Calu3 (cell line): ENCODE measurements at regions not wholly inside any gene's neighbourhood (a gene's known extent, or its start where the extent isn't known, plus 50 kb on each side); places are given as distances from the start of the nearest gene placed in this dataset.
"Not testable (repeated sequence)": the region's sequence is repeated elsewhere in the genome, so short reads cannot be mapped to it uniquely, and the experiment has no call there.

Source experiments
- BruUV-seq: library from RNA; stranded (reverse); fragments of 400-500 nt; replicated peaks from 2 replicates; lab custom pipeline; 2021; lab: Mats Ljungman, UMichigan
- CTCF ChIA-PET: fragments of 300-600 bp; sonication (Branson Sonifier 250); formaldehyde crosslinking; loops from one replicate; lab custom pipeline; 2022; ENCODE audit warnings: antibody characterized with exemption; lab: Charles Lee
- DNase-seq: peaks from one replicate; pipeline ENCODE4 v3.0.0; 2022
- H3K27ac Mint-ChIP-seq: one replicate; pipeline ENCODE4 v1.8.0; 2022; ENCODE audit warnings: mixed read lengths; ENCODE audit not compliant: unreplicated experiment
- H3K27me3 Mint-ChIP-seq: one replicate; pipeline ENCODE4 v1.8.0; 2022; ENCODE audit warnings: mixed read lengths; ENCODE audit not compliant: unreplicated experiment
- H3K36me3 Mint-ChIP-seq: one replicate; pipeline ENCODE4 v1.8.0; 2022; ENCODE audit warnings: mild to moderate bottlenecking, moderate library complexity, mixed read lengths; ENCODE audit not compliant: insufficient read depth, unreplicated experiment
- H3K4me1 Mint-ChIP-seq: one replicate; pipeline ENCODE4 v1.8.0; 2022; ENCODE audit warnings: mild to moderate bottlenecking, low read depth, mixed read lengths; ENCODE audit not compliant: unreplicated experiment
- H3K4me3 Mint-ChIP-seq: one replicate; pipeline ENCODE4 v1.8.0; 2022; ENCODE audit warnings: mild to moderate bottlenecking, low read depth, moderate library complexity, mixed read lengths; ENCODE audit not compliant: unreplicated experiment
- H3K9me3 Mint-ChIP-seq: one replicate; pipeline ENCODE4 v1.8.0; 2022; ENCODE audit warnings: low read depth, mixed read lengths; ENCODE audit not compliant: unreplicated experiment
- intact Hi-C: fragments of 100-400 bp; cut with micrococcal nuclease; formaldehyde crosslinking; loops from one replicate; pipeline ENCODE4 v1.10.0; 2022; ENCODE audit not compliant: unreplicated experiment
- TF ChIP-seq, protein P1 (sequence below): fragments of 200-600 bp; IDR thresholded peaks from one replicate; pipeline ENCODE4 v1.8.0; 2022; ENCODE audit warnings: antibody characterized with exemption; ENCODE audit not compliant: unreplicated experiment

- no TSS peak for BruUV-seq
Observed at GRCh38 chr5:10102706-10103497, 146.8 kb downstream of the ATPSCKMT start.

GRCh38 chr5:10102235-10102634, 147.5 kb downstream of the ATPSCKMT start:
- H3K9me3 Mint-ChIP-seq, H3K27me3 Mint-ChIP-seq, BruUV-seq, CTCF ChIA-PET, H3K4me1 Mint-ChIP-seq, H3K36me3 Mint-ChIP-seq, intact Hi-C loops, H3K4me3 Mint-ChIP-seq, DNase-seq, H3K27ac Mint-ChIP-seq: not testable (repeated sequence)

More at GRCh38 chr5:10102706-10103497, 146.8 kb downstream of the ATPSCKMT start:
- intact Hi-C loops, result no loop called here
- H3K4me1 Mint-ChIP-seq, result no peaks in the 10 kb centered on the region
- no peak overlapping the region for H3K27ac Mint-ChIP-seq
- DNase-seq, result no peak
- no peak overlapping the region for H3K4me3 Mint-ChIP-seq
- H3K36me3 Mint-ChIP-seq, result no peaks in the 10 kb centered on the region
- peaks cover 11% of the 10 kb centered on the region for H3K27me3 Mint-ChIP-seq
- TF ChIP-seq, protein P1, sequence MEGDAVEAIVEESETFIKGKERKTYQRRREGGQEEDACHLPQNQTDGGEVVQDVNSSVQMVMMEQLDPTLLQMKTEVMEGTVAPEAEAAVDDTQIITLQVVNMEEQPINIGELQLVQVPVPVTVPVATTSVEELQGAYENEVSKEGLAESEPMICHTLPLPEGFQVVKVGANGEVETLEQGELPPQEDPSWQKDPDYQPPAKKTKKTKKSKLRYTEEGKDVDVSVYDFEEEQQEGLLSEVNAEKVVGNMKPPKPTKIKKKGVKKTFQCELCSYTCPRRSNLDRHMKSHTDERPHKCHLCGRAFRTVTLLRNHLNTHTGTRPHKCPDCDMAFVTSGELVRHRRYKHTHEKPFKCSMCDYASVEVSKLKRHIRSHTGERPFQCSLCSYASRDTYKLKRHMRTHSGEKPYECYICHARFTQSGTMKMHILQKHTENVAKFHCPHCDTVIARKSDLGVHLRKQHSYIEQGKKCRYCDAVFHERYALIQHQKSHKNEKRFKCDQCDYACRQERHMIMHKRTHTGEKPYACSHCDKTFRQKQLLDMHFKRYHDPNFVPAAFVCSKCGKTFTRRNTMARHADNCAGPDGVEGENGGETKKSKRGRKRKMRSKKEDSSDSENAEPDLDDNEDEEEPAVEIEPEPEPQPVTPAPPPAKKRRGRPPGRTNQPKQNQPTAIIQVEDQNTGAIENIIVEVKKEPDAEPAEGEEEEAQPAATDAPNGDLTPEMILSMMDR, result no peak
- CTCF ChIA-PET, result no interaction called here
- H3K9me3 Mint-ChIP-seq, result peaks cover 3% of the 10 kb centered on the region

DNA sequence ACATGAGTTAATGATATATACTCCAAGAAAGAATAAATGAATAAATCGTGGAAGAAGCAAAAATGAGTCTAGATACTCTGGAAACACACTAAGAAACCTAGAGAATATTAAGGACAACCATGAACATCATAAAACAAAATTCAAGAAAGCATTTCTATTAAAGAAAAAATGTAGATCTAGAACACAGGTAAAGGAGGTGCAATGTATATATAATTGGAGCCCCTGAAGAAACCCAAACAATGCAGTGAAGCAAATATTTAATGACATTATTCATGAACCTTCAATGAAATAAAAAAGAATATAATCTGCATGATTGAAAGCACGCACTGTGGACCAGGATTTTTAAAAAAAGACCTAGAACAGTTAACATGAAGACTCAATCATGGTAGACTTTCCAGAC, 150.1 kb downstream of the ATPSCKMT start:
- Mint-ChIP-seq H3K4me3 (no peak overlapping the region), H3K36me3 (no peaks in the 10 kb centered on the region), H3K27ac (no peak overlapping the region), H3K4me1 (no peaks in the 10 kb centered on the region), H3K9me3 (peaks cover 3% of the 10 kb centered on the region), H3K27me3 (peaks cover 13% of the 10 kb centered on the region)
- intact Hi-C loops, result no loop called here
- BruUV-seq, result no TSS peak
- DNase-seq, result no peak
- TF ChIP-seq, protein P1, result no peak
- CTCF ChIA-PET, result no interaction called here

DNA sequence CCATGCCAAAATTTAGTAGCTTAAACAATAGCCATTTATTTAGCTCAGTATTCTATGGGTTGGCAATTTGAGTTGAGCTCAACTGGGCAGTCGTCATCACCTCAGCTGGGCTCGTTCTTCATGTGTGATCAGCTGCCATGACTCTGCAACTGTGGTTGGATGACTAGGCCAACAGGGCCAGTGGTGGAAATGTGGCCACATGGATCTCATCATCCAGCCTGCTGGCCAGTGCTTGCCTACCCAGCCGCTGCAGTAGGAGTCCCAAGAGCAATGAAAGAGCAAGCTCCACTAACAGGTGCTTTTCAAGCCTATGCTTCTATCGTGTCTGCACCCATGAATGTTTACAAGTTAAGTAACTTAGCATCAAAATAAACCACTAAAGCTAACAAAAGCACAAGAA, 158.0 kb downstream of the ATPSCKMT start:
- Mint-ChIP-seq H3K27me3 (peaks cover 35% of the 10 kb centered on the region), H3K4me3 (no peak overlapping the region), H3K36me3 (no peaks in the 10 kb centered on the region), H3K27ac (no peak overlapping the region), H3K4me1 (no peaks in the 10 kb centered on the region), H3K9me3 (peaks cover 2% of the 10 kb centered on the region)
- BruUV-seq, result no TSS peak
- intact Hi-C loops, result no loop called here
- TF ChIP-seq, protein P1, result no peak
- no peak for DNase-seq
- CTCF ChIA-PET, result no interaction called here

DNA sequence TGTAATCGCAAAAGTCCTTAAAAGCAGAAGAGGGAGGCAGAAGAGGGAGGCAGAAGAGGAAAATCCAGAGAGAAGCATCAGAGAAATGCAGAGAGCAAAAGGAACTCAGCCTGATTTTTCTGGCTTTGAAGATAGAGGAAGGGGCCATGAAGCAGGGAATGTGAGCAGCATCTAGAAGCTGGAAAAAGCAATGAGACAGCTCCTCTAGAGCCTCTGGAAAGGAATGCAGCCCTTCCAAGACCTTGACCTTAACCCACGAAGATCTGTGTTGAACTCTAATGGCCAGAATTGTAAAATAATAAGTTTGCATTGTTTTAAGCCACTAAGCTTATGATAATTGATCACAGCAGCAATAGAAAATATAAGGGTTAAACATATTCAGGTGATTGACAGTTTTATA, 159.6 kb downstream of the ATPSCKMT start:
- H3K27ac Mint-ChIP-seq, result no peak overlapping the region
- no peak overlapping the region for H3K4me3 Mint-ChIP-seq
- no peaks in the 10 kb centered on the region for H3K36me3 Mint-ChIP-seq
- intact Hi-C loops, result no loop called here
- H3K27me3 Mint-ChIP-seq, result peaks cover 34% of the 10 kb centered on the region
- no TSS peak for BruUV-seq
- H3K4me1 Mint-ChIP-seq, result no peaks in the 10 kb centered on the region
- TF ChIP-seq, protein P1, result no peak
- H3K9me3 Mint-ChIP-seq, result peaks cover 2% of the 10 kb centered on the region
- DNase-seq, result no peak
- CTCF ChIA-PET, result no interaction called here
